SK-N-SH treated with all-trans-retinoic acid at 6 μM for 48 hours (cell line): ENCODE measurements at regions not wholly inside any gene's neighbourhood (a gene's known extent, or its start where the extent isn't known, plus 50 kb on each side); places are given as distances from the start of the nearest gene placed in this dataset.
"Not testable (repeated sequence)": the region's sequence is repeated elsewhere in the genome, so short reads cannot be mapped to it uniquely, and the experiment has no call there.

Experiments used
- ATAC-seq: fragments of 200-7000 bp; cut with Tn5 transposase; 3 replicates; pipeline ENCODE4 v1.9.1; 2020; ENCODE audit warnings: mild to moderate bottlenecking, moderate library complexity
- ARNTL ChIP-seq: fragments of 450-650 bp; formaldehyde crosslinking; IDR thresholded peaks from 2 replicates; pipeline ENCODE4 v1.5.0; 2020; ENCODE audit warnings: low read depth, mild to moderate bottlenecking, moderate library complexity, borderline replicate concordance
- BACH2 ChIP-seq: fragments of 250-450 bp; sonication (Bioruptor Pico); IDR thresholded peaks from 2 replicates; pipeline ENCODE4 v1.9.0; 2021; ENCODE audit warnings: mild to moderate bottlenecking, borderline replicate concordance
- CSDC2 ChIP-seq: fragments of 250-450 bp; sonication (Bioruptor Pico); IDR thresholded peaks from 2 replicates; pipeline ENCODE4 v1.5.0; 2020; ENCODE audit warnings: mild to moderate bottlenecking, moderate library complexity
- ESRRG ChIP-seq: fragments of 250-450 bp; sonication (Bioruptor Pico); IDR thresholded peaks from 2 replicates; pipeline ENCODE4 v1.6.1; 2021; ENCODE audit warnings: mild to moderate bottlenecking
- GLIS3 ChIP-seq: fragments of 250-450 bp; sonication (Bioruptor Pico); IDR thresholded peaks from 2 replicates; pipeline ENCODE4 v1.5.0; 2020; ENCODE audit warnings: mild to moderate bottlenecking, moderate library complexity
- ISL1 ChIP-seq: fragments of 250-450 bp; sonication (Bioruptor Pico); IDR thresholded peaks from 2 replicates; pipeline ENCODE4 v2.1.2; 2022; ENCODE audit warnings: mild to moderate bottlenecking, moderate library complexity
- OSR1 ChIP-seq: fragments of 250-450 bp; sonication (Bioruptor Pico); IDR thresholded peaks from 2 replicates; pipeline ENCODE4 v1.8.0; 2022; ENCODE audit warnings: moderate library complexity, mild to moderate bottlenecking, inconsistent platforms
- PPARA ChIP-seq: fragments of 250-450 bp; sonication (Bioruptor Pico); IDR thresholded peaks from 2 replicates; pipeline ENCODE4 v1.5.0; 2020; ENCODE audit warnings: mild to moderate bottlenecking, borderline replicate concordance
- RARB ChIP-seq: fragments of 250-450 bp; sonication (Bioruptor Pico); IDR thresholded peaks from 2 replicates; pipeline ENCODE4 v1.8.0; 2021; ENCODE audit warnings: mild to moderate bottlenecking, moderate library complexity
- SNAI2 ChIP-seq: fragments of 250-450 bp; sonication (Bioruptor Pico); IDR thresholded peaks from 2 replicates; pipeline ENCODE4 v1.5.0; 2020; ENCODE audit warnings: mild to moderate bottlenecking, moderate library complexity
- TCF4 ChIP-seq: fragments of 250-450 bp; sonication (Bioruptor Pico); IDR thresholded peaks from 2 replicates; pipeline ENCODE4 v1.8.0; 2021; ENCODE audit warnings: mild to moderate bottlenecking, moderate library complexity, borderline replicate concordance
- TOX ChIP-seq: fragments of 250-450 bp; sonication (Bioruptor Pico); IDR thresholded peaks from 2 replicates; pipeline ENCODE4 v1.8.0; 2021; ENCODE audit warnings: mild to moderate bottlenecking, moderate library complexity, borderline replicate concordance
- ZC3H10 ChIP-seq: fragments of 250-450 bp; sonication (Bioruptor Pico); IDR thresholded peaks from 2 replicates; pipeline ENCODE4 v1.5.1; 2021; ENCODE audit warnings: mild to moderate bottlenecking, moderate library complexity
- ZFP30 ChIP-seq: fragments of 450-650 bp; formaldehyde crosslinking; IDR thresholded peaks from 2 replicates; pipeline ENCODE4 v1.5.0; 2022; ENCODE audit warnings: mild to moderate bottlenecking, moderate library complexity
- ZNF565 ChIP-seq: fragments of 450-650 bp; formaldehyde crosslinking; conservative IDR thresholded peaks from 2 replicates; pipeline ENCODE4 v1.5.0; 2020; ENCODE audit warnings: low read depth, mild to moderate bottlenecking, moderate library complexity
- ZNF8 ChIP-seq: fragments of 450-650 bp; formaldehyde crosslinking; IDR thresholded peaks from 2 replicates; pipeline ENCODE4 v1.5.0; 2020; ENCODE audit warnings: mild to moderate bottlenecking, moderate library complexity
- TF ChIP-seq, protein P1 (sequence below): fragments of 250-450 bp; sonication (Bioruptor Pico); IDR thresholded peaks from 2 replicates; pipeline ENCODE4 v1.8.0; 2020; ENCODE audit warnings: mild to moderate bottlenecking, moderate library complexity, borderline replicate concordance
- TF ChIP-seq, protein P2 (sequence below): fragments of 250-450 bp; sonication (Bioruptor Pico); IDR thresholded peaks from 2 replicates; pipeline ENCODE4 v1.8.0; 2021; ENCODE audit warnings: low read depth, mild to moderate bottlenecking, moderate library complexity, borderline replicate concordance
- TF ChIP-seq, protein P3 (sequence below): fragments of 250-450 bp; sonication (Bioruptor Pico); IDR thresholded peaks from 2 replicates; pipeline ENCODE4 v1.5.1; 2021; ENCODE audit warnings: mild to moderate bottlenecking, moderate library complexity
- TF ChIP-seq, protein P4 (sequence below): fragments of 250-450 bp; sonication (Bioruptor Pico); IDR thresholded peaks from 2 replicates; pipeline ENCODE4 v1.5.0; 2020; ENCODE audit warnings: mild to moderate bottlenecking, moderate library complexity
- TF ChIP-seq, protein P5 (sequence below): fragments of 250-450 bp; sonication (Bioruptor Pico); IDR thresholded peaks from 2 replicates; pipeline ENCODE4 v1.5.1; 2020; ENCODE audit warnings: low read depth, mild to moderate bottlenecking, moderate library complexity

DNA sequence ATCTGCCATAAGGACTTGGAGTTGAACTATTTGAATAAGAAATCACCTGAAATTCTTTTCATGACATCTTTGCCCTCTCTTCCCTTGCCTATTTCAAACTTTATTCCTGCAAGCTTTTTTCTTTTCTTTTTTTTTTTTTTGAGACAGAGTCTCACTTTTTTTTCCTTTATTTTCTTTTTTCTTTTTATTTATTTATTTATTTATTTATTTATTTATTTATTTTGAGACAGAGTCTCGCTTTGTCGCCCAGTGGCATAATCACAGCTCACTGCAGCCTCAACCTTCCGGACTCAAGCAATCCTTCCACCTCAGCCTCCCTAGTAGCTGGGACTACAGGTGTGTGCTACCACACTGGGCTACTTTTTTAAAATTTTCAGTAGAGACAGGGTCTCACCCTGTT lies 369.3 kb upstream of the ATP11B start:
- TF ChIP-seq OSR1 (CRISPR knock-in tag) (no peak), ZC3H10 (CRISPR knock-in tag) (no peak), PPARA (CRISPR knock-in tag) (no peak), CSDC2 (no peak), ZFP30 (CRISPR knock-in tag) (no peak), GLIS3 (CRISPR knock-in tag) (no peak), ARNTL (CRISPR knock-in tag) (no peak)
- TF ChIP-seq, protein P1, sequence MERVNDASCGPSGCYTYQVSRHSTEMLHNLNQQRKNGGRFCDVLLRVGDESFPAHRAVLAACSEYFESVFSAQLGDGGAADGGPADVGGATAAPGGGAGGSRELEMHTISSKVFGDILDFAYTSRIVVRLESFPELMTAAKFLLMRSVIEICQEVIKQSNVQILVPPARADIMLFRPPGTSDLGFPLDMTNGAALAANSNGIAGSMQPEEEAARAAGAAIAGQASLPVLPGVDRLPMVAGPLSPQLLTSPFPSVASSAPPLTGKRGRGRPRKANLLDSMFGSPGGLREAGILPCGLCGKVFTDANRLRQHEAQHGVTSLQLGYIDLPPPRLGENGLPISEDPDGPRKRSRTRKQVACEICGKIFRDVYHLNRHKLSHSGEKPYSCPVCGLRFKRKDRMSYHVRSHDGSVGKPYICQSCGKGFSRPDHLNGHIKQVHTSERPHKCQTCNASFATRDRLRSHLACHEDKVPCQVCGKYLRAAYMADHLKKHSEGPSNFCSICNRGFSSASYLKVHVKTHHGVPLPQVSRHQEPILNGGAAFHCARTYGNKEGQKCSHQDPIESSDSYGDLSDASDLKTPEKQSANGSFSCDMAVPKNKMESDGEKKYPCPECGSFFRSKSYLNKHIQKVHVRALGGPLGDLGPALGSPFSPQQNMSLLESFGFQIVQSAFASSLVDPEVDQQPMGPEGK (CRISPR knock-in tag): no peak
- no peak for ATAC-seq

DNA sequence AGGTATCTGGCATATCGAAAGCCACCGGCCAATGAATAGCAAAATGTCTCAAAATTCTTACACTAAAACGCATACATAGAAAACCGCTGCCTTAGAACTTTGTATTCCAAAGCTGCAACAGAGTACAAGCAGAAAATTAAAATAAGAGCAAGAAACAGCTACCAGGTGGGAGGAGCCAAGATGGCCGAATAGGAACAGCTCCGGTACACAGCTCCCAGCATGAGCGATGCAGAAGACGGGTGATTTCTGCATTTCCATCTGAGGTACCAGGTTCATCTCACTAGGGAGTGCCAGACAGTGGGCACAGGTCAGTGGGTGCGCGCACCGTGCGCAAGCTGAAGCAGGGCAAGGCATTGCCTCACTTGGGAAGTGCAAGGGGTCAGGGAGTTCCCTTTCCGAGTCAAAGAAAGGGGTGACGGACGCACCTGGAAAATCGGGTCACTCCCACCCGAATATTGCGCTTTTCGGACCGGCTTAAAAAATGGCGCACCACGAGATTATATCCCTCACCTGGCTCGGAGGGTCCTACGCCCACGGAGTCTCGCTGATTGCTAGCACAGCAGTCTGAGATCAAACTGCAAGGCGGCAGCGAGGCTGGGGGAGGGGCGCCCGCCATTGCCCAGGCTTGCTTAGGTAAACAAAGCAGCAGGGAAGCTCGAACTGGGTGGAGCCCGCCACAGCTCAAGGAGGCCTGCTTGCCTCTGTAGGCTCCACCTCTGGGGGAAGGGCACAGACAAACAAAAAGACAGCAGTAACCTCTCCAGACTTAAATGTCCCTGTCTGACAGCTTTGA lies 367.2 kb upstream of the ATP11B start:
- not testable (repeated sequence) for ATAC-seq

DNA sequence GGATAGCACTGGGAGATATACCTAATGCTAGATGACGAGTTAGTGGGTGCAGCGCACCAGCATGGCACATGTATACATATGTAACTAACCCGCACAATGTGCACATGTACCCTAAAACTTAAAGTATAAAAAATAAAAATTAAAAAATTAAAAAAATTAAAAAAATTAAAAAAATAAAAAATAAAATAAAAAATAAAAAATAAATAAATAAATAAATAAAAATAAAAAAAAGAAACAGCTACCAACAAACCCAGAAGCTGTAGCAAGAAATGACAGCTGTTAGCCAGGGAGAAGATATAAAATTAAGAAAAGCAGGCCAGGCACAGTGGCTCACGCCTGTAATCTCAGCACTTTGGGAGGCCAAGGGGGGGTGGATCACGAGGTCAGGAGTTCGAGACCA lies 361.3 kb upstream of the ATP11B start:
- ATAC-seq: not testable (repeated sequence)

DNA sequence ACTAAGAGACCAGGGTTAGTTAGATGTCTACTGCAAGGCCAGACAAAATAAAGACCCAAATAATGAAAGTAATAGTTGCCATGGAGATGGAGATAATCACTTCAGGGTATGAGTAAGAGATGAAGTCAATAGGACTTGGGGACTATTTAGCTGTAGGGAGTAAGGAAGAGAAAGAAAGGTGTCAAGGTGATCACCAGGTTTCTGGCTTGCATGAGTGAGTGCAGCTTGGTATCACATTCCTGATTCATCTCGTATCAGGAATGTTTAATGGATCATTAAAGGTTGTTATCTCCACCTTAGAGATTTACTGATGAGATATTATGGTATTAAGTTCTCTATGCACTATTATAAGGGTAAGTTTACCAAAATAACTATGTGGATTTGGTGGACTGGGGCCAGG lies 357.4 kb upstream of the ATP11B start:
- ATAC-seq: no peak
- no peak for TF ChIP-seq PPARA (CRISPR knock-in tag)
- TF ChIP-seq, protein P2, sequence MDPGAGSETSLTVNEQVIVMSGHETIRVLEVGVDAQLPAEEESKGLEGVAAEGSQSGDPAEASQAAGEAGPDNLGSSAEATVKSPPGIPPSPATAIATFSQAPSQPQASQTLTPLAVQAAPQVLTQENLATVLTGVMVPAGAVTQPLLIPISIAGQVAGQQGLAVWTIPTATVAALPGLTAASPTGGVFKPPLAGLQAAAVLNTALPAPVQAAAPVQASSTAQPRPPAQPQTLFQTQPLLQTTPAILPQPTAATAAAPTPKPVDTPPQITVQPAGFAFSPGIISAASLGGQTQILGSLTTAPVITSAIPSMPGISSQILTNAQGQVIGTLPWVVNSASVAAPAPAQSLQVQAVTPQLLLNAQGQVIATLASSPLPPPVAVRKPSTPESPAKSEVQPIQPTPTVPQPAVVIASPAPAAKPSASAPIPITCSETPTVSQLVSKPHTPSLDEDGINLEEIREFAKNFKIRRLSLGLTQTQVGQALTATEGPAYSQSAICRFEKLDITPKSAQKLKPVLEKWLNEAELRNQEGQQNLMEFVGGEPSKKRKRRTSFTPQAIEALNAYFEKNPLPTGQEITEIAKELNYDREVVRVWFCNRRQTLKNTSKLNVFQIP (CRISPR knock-in tag): no peak

DNA sequence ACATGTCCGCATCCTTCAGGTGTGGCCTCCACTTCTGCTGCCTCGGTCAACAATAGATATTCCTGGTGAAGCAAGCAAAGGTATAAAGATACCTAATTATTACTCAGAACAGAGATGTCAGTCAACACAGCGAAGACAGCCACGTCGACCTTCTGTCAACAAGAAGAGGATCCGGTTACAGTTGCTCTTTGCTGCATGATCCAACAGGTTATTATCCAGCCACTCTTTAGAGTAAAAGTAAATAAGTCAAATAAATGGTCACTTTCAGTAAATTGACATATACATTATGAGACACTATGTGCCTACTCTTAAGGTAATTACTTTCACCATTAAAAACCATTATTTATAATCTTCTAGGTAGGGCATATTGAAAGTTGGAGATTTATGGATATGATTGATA lies 356.8 kb upstream of the ATP11B start:
- no peak for TF ChIP-seq CSDC2
- TF ChIP-seq, protein P1 (CRISPR knock-in tag): no peak
- TF ChIP-seq PPARA (CRISPR knock-in tag): no peak
- TF ChIP-seq ZFP30 (CRISPR knock-in tag): no peak
- TF ChIP-seq ZNF8 (CRISPR knock-in tag): no peak
- TF ChIP-seq, protein P3, sequence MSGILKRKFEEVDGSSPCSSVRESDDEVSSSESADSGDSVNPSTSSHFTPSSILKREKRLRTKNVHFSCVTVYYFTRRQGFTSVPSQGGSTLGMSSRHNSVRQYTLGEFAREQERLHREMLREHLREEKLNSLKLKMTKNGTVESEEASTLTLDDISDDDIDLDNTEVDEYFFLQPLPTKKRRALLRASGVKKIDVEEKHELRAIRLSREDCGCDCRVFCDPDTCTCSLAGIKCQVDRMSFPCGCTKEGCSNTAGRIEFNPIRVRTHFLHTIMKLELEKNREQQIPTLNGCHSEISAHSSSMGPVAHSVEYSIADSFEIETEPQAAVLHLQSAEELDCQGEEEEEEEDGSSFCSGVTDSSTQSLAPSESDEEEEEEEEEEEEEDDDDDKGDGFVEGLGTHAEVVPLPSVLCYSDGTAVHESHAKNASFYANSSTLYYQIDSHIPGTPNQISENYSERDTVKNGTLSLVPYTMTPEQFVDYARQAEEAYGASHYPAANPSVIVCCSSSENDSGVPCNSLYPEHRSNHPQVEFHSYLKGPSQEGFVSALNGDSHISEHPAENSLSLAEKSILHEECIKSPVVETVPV (CRISPR knock-in tag): no peak
- TF ChIP-seq ARNTL (CRISPR knock-in tag): no peak
- TF ChIP-seq RARB: no peak
- TF ChIP-seq TOX (CRISPR knock-in tag): no peak
- TF ChIP-seq, protein P2 (CRISPR knock-in tag): no peak
- no peak for TF ChIP-seq ZNF565 (CRISPR knock-in tag)
- TF ChIP-seq ISL1 (CRISPR knock-in tag): no peak
- no peak for TF ChIP-seq ESRRG
- TF ChIP-seq SNAI2 (CRISPR knock-in tag): no peak
- TF ChIP-seq, protein P4, sequence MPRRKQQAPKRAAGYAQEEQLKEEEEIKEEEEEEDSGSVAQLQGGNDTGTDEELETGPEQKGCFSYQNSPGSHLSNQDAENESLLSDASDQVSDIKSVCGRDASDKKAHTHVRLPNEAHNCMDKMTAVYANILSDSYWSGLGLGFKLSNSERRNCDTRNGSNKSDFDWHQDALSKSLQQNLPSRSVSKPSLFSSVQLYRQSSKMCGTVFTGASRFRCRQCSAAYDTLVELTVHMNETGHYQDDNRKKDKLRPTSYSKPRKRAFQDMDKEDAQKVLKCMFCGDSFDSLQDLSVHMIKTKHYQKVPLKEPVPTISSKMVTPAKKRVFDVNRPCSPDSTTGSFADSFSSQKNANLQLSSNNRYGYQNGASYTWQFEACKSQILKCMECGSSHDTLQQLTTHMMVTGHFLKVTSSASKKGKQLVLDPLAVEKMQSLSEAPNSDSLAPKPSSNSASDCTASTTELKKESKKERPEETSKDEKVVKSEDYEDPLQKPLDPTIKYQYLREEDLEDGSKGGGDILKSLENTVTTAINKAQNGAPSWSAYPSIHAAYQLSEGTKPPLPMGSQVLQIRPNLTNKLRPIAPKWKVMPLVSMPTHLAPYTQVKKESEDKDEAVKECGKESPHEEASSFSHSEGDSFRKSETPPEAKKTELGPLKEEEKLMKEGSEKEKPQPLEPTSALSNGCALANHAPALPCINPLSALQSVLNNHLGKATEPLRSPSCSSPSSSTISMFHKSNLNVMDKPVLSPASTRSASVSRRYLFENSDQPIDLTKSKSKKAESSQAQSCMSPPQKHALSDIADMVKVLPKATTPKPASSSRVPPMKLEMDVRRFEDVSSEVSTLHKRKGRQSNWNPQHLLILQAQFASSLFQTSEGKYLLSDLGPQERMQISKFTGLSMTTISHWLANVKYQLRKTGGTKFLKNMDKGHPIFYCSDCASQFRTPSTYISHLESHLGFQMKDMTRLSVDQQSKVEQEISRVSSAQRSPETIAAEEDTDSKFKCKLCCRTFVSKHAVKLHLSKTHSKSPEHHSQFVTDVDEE (CRISPR knock-in tag): no peak
- TF ChIP-seq TCF4 (CRISPR knock-in tag): no peak
- TF ChIP-seq OSR1 (CRISPR knock-in tag): no peak
- TF ChIP-seq, protein P5, sequence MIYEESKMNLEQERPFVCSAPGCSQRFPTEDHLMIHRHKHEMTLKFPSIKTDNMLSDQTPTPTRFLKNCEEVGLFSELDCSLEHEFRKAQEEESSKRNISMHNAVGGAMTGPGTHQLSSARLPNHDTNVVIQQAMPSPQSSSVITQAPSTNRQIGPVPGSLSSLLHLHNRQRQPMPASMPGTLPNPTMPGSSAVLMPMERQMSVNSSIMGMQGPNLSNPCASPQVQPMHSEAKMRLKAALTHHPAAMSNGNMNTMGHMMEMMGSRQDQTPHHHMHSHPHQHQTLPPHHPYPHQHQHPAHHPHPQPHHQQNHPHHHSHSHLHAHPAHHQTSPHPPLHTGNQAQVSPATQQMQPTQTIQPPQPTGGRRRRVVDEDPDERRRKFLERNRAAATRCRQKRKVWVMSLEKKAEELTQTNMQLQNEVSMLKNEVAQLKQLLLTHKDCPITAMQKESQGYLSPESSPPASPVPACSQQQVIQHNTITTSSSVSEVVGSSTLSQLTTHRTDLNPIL (CRISPR knock-in tag): no peak
- TF ChIP-seq ZC3H10 (CRISPR knock-in tag): no peak
- TF ChIP-seq BACH2 (CRISPR knock-in tag): no peak
- ATAC-seq: no peak
